Thyroid gland (tissue), 4 donors: ENCODE measurements at regions not wholly inside any gene's neighbourhood (a gene's known extent, or its start where the extent isn't known, plus 50 kb on each side); places are given as distances from the start of the nearest gene placed in this dataset.

Experiments used
- DNase-seq, 2 donors: peaks; one replicate each; pipeline ENCODE4 v3.0.0-alpha.2; 2019
- H3K27ac ChIP-seq, 3 donors: fragments of 200-600 bp; sonication (generic); 1 replicate in 2 of 3; 2 replicates in 1 of 3; pipeline ENCODE4 v1.5.1; 2016 to 2019; ENCODE audit warnings: mild to moderate bottlenecking in 1 of 3, moderate library complexity in 1 of 3
- H3K27me3 ChIP-seq: fragments of 200-600 bp; sonication (generic); one replicate; pipeline ENCODE4 v1.5.1; 2019
- H3K36me3 ChIP-seq, 2 donors: fragments of 200-600 bp; sonication (generic); one replicate each; pipeline ENCODE4 v1.5.1; 2016 to 2019
- H3K4me1 ChIP-seq, 2 donors: fragments of 200-600 bp; sonication (generic); one replicate each; pipeline ENCODE4 v1.5.1; 2017 to 2019
- H3K4me3 ChIP-seq, 3 donors: fragments of 200-600 bp; sonication (generic); replicated peaks in 1 of 3; 1 replicate in 2 of 3; 2 replicates in 1 of 3; pipeline ENCODE4 v1.5.1; 2016; ENCODE audit warnings: mild to moderate bottlenecking in 1 of 3
- H3K9me3 ChIP-seq: fragments of 200-600 bp; sonication (generic); one replicate; pipeline ENCODE4 v1.5.1; 2017
- POLR2A ChIP-seq, 2 donors: fragments of 450-650 bp; IDR thresholded peaks; one replicate each; pipeline ENCODE4 v1.6.1; 2017; ENCODE audit warnings: antibody characterized with exemption in 2 of 2, mild to moderate bottlenecking in 2 of 2, moderate library complexity in 1 of 2
- WGBS, 2 donors: methylation state at CpG; one replicate each; pipeline ENCODE4 v1.1.5; 2017; 5-methylcytosine and 5-hydroxymethylcytosine counted together
- intact Hi-C: fragments of 100-400 bp; cut with DNase I; formaldehyde crosslinking; loops from one replicate; pipeline ENCODE4 v1.15.1; 2023
- TF ChIP-seq, protein P1 (sequence below), 6 experiments: fragments of 200-600 bp in 3 of 6; fragments of 450-650 bp in 3 of 6; sonication (generic) in 3 of 6; IDR thresholded peaks; one replicate each; pipeline ENCODE4 v1.5.1; 2016 to 2019; ENCODE audit warnings: antibody characterized with exemption in 6 of 6, mild to moderate bottlenecking in 2 of 6, inconsistent platforms in 1 of 6, moderate library complexity in 1 of 6

DNA sequence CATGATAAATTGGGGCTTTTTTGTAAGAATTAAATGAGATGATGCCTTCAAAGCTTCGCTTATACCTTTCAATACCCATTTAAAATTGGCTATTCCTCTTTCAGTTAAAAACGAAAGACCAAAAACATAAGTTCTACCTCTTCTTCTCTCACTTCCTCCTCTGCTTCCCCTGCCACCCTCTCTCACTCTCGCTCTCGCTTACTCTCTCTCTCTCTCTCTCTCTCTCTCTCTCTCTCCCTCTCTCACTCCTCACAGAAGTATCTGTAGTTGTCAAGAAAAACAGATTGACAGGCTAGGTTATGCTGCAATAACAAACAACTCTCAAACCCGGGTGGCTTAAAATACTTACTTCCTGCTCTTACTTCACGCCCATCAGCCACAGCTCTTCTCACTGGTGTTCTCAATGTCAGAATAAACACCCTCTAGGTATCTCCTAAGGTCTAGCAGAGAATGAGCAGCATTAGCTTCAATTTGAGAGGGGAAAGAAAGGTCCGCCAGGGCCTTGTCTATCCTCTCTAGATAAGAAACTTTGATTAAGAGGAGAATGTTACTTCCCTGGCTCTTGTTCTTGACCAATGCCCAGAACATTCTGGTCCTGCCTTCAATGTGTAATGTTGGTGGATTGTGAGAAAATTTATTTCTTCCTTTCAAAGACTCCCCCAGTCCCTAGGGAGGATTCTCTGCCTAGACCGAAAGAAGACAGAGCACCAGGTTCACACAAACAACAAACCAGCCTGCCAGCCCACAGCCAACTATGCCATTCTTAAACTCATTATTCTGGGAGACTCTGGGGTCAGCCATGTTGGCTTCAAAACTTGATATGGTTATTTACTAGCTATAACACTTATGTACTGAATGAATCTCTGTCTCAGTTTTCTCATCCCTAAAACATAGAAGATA is 1028.7 kb downstream of the XPNPEP1 start:
- H3K36me3 ChIP-seq = no peaks in the 10 kb centered on the region
- intact Hi-C loops = no loop called here
- H3K9me3 ChIP-seq = no peaks in the 10 kb centered on the region
- DNase-seq = no peak
- H3K27ac ChIP-seq = no peak overlapping the region
- no peaks in the 10 kb centered on the region for H3K4me1 ChIP-seq
- 77 to 80% methylated on average over 8 of the region's 8 CpGs for WGBS, 2 donors
- TF ChIP-seq, protein P1, sequence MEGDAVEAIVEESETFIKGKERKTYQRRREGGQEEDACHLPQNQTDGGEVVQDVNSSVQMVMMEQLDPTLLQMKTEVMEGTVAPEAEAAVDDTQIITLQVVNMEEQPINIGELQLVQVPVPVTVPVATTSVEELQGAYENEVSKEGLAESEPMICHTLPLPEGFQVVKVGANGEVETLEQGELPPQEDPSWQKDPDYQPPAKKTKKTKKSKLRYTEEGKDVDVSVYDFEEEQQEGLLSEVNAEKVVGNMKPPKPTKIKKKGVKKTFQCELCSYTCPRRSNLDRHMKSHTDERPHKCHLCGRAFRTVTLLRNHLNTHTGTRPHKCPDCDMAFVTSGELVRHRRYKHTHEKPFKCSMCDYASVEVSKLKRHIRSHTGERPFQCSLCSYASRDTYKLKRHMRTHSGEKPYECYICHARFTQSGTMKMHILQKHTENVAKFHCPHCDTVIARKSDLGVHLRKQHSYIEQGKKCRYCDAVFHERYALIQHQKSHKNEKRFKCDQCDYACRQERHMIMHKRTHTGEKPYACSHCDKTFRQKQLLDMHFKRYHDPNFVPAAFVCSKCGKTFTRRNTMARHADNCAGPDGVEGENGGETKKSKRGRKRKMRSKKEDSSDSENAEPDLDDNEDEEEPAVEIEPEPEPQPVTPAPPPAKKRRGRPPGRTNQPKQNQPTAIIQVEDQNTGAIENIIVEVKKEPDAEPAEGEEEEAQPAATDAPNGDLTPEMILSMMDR (IDR thresholded peaks at IDR 0.05) = no peak
- no peaks in the 10 kb centered on the region for H3K27me3 ChIP-seq
- H3K4me3 ChIP-seq = no peak overlapping the region

DNA sequence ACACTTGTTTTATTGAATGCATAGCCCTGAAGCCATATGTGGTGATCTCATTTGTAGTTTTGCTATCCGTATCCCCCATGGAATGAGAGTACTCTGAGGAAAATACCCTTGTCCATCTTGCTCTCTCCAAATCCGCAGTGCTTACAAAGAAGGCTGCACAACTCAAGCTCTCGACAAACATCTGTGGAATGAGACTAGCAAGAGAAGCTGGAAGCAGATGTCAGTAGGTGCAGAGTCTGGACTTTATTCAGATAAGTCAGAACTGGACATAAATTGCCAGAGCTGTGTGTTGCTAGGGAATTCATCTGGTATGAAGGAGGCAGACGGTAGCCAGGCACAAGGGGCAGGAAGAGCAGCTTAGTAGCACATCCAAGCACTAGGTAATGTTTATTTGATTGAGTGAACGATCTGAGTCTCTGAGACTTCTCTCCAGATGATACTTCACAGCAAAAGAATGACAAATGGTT is 1046.2 kb downstream of the XPNPEP1 start:
- Histone ChIP-seq H3K27me3 (no peaks in the 10 kb centered on the region), H3K9me3 (no peaks in the 10 kb centered on the region), H3K36me3 (no peaks in the 10 kb centered on the region), H3K27ac (no peak overlapping the region), H3K4me1 (no peaks in the 10 kb centered on the region), H3K4me3 (no peak overlapping the region)
- TF ChIP-seq, protein P1 (IDR thresholded peaks at IDR 0.05) = no peak
- TF ChIP-seq POLR2A (IDR thresholded peaks at IDR 0.05) = no peak
- WGBS, 2 donors = 27 to 33% methylated on average over 5 of the region's 5 CpGs
- intact Hi-C loops = no loop called here
- DNase-seq = no peak

DNA sequence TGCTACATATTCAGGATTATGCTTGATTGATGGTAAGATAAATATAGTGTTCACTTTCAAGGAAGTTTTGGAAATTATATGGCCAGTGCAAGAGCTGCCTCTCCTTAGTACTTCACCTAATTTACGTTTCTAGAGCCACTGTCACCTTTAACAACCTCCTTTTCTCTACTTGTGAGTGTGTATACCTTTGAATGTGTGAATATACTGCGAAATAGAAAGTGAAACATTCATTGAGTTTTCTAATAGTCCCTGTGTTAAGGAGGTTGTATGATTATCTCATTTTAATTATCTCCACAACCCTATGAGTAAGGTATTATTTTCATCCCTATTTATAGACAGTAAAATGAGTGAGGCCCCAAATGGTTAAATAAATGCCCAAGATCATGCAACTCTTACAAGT is 1050.5 kb downstream of the XPNPEP1 start:
- H3K27ac ChIP-seq = no peak overlapping the region
- H3K4me3 ChIP-seq = no peak overlapping the region
- intact Hi-C loops = no loop called here
- TF ChIP-seq, protein P1 (IDR thresholded peaks at IDR 0.05) = no peak
- TF ChIP-seq POLR2A (IDR thresholded peaks at IDR 0.05) = no peak
- H3K4me1 ChIP-seq = no peaks in the 10 kb centered on the region
- H3K36me3 ChIP-seq = no peaks in the 10 kb centered on the region
- no peaks in the 10 kb centered on the region for H3K9me3 ChIP-seq
- no peaks in the 10 kb centered on the region for H3K27me3 ChIP-seq
- 68 to 85% methylated on average over 2 of the region's 2 CpGs for WGBS, 2 donors
- no peak for DNase-seq

DNA sequence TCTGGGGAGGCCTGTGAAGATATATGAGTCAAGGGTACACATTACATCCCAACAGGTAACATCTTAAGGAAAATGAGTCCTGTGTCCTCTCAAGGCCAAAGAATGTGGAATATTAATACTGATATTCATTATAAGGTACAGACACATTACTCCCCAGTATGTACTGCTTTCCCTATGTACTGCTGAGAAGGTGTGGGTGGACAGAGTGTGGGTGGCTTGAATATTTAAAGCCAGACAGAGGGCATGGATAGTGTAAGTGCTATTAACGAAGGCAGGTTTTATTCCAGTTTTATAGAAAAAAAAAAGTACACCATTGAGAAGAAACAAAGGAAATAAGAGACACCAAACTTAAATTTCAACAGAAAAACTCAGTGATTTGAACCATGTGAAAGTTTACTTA is 1054.4 kb downstream of the XPNPEP1 start:
- H3K4me3 ChIP-seq = no peak overlapping the region
- WGBS, 2 donors = 75 to 76% methylated on average over 1 of the region's 1 CpG
- H3K27ac ChIP-seq = no peak overlapping the region
- TF ChIP-seq, protein P1 (IDR thresholded peaks at IDR 0.05) = no peak
- TF ChIP-seq POLR2A (IDR thresholded peaks at IDR 0.05) = no peak
- intact Hi-C loops = no loop called here
- H3K4me1 ChIP-seq = no peaks in the 10 kb centered on the region
- no peaks in the 10 kb centered on the region for H3K36me3 ChIP-seq
- no peaks in the 10 kb centered on the region for H3K27me3 ChIP-seq
- no peaks in the 10 kb centered on the region for H3K9me3 ChIP-seq
- no peak for DNase-seq

DNA sequence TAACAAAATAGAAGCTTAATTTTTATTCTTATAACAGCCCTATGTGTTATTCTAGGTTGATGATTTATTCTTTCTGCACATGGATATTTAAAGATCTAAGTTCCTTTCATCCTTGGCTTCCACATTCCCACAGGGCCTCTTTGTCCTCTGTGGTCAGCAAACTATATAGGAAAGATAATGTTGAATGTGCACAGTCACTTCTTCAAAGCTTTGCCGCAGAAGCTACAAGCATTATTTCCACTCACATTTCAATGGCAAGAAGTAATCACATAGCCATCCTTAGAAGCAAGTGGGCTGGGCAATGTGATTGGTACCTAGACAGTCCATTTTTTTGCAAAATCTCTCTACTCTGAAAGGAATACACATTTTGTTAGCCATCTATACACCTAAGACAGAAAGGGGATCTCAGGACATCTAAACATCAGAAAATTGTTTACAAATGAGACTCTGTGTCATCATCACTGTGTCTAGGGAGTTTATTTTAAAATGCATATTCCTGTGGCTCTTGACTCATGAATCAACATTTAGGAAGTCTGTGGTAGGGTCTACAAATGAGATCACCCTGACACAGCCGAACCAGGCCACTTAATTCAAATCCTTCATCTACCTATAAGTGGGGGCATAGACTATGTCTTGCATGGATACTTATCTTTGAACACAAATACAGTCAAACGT is 1060.5 kb downstream of the XPNPEP1 start:
- Histone ChIP-seq H3K4me1 (no peaks in the 10 kb centered on the region), H3K27me3 (no peaks in the 10 kb centered on the region), H3K9me3 (no peaks in the 10 kb centered on the region), H3K4me3 (no peak overlapping the region), H3K36me3 (no peaks in the 10 kb centered on the region), H3K27ac (no peak overlapping the region)
- intact Hi-C loops = no loop called here
- TF ChIP-seq, protein P1 (IDR thresholded peaks at IDR 0.05) = no peak
- no peak for TF ChIP-seq POLR2A (IDR thresholded peaks at IDR 0.05)
- 59 to 72% methylated on average over 3 of the region's 3 CpGs for WGBS, 2 donors
- no peak for DNase-seq
